HG03095 (cell line): ENCODE measurements at regions not wholly inside any gene's neighbourhood (a gene's known extent, or its start where the extent isn't known, plus 50 kb on each side); places are given as distances from the start of the nearest gene placed in this dataset.
"Not testable (repeated sequence)": the region's sequence is repeated elsewhere in the genome, so short reads cannot be mapped to it uniquely, and the experiment has no call there.

Experiments used
- ATAC-seq: cut with Tn5 transposase; IDR thresholded peaks from one replicate; pipeline ENCODE4 v1.9.1; 2021; ENCODE audit warnings: moderate library complexity; ENCODE audit not compliant: unreplicated experiment

GRCh38 chr5:91830361-91830953, 447.3 kb upstream of the ARRDC3 start:
- ATAC-seq, result no peak

- ATAC-seq, result no peak
Measured at GRCh38 chr5:91825618-91826017, 442.5 kb upstream of the ARRDC3 start.

GRCh38 chr5:91824406-91824805, 441.3 kb upstream of the ARRDC3 start:
- ATAC-seq, result no peak

GRCh38 chr5:91820874-91821273, 437.8 kb upstream of the ARRDC3 start:
- ATAC-seq, result no peak

- no peak for ATAC-seq
Measured at GRCh38 chr5:91816681-91817080, 433.6 kb upstream of the ARRDC3 start.

GRCh38 chr5:91797576-91797975, 414.5 kb upstream of the ARRDC3 start:
- ATAC-seq, result no peak

- ATAC-seq, result no peak
Measured at GRCh38 chr5:91794856-91795548, 411.9 kb upstream of the ARRDC3 start.

GRCh38 chr5:91794455-91794854, 411.3 kb upstream of the ARRDC3 start:
- no peak for ATAC-seq

- no peak for ATAC-seq
Measured at GRCh38 chr5:91787718-91788117, 404.6 kb upstream of the ARRDC3 start.

- ATAC-seq, result no peak
Measured at GRCh38 chr5:91777671-91778070, 394.6 kb upstream of the ARRDC3 start.

- ATAC-seq, result no peak
Measured at GRCh38 chr5:91776249-91776648, 393.1 kb upstream of the ARRDC3 start.

- ATAC-seq, result no peak
Measured at GRCh38 chr5:91770400-91770799, 387.3 kb upstream of the ARRDC3 start.

- not testable (repeated sequence) for ATAC-seq
Measured at GRCh38 chr5:91757383-91757782, 374.3 kb upstream of the ARRDC3 start.

GRCh38 chr5:91754990-91755389, 371.9 kb upstream of the ARRDC3 start:
- no peak for ATAC-seq

GRCh38 chr5:91744470-91744869, 361.4 kb upstream of the ARRDC3 start:
- ATAC-seq, result not testable (repeated sequence)

GRCh38 chr5:91742550-91742949, 359.4 kb upstream of the ARRDC3 start:
- no peak for ATAC-seq

GRCh38 chr5:91741764-91742505, 358.8 kb upstream of the ARRDC3 start:
- no peak for ATAC-seq

GRCh38 chr5:91730026-91730425, 346.9 kb upstream of the ARRDC3 start:
- ATAC-seq, result no peak

GRCh38 chr5:91727463-91727862, 344.3 kb upstream of the ARRDC3 start:
- ATAC-seq, result no peak

- no peak for ATAC-seq
Measured at GRCh38 chr5:91722736-91723467, 339.8 kb upstream of the ARRDC3 start.

- no peak for ATAC-seq
Measured at GRCh38 chr5:91712718-91713117, 329.6 kb upstream of the ARRDC3 start.

GRCh38 chr5:91707521-91707841, 324.4 kb upstream of the ARRDC3 start:
- no peak for ATAC-seq
